WI38 (cell line): ENCODE measurements at regions not wholly inside any gene's neighbourhood (a gene's known extent, or its start where the extent isn't known, plus 50 kb on each side); places are given as distances from the start of the nearest gene placed in this dataset.

Source experiments
- H3K4me3 ChIP-seq: 2 replicates; pipeline ENCODE4 v1.5.1; 2011; ENCODE audit warnings: low read depth, mild to moderate bottlenecking, control low read depth, low read length
- CTCF ChIP-seq: IDR thresholded peaks from 2 replicates; pipeline ENCODE4 v1.5.1; 2012; ENCODE audit warnings: low read depth, mild to moderate bottlenecking, control low read depth, low read length

- TF ChIP-seq CTCF: no peak
- H3K4me3 ChIP-seq: no peak overlapping the region
These were observed 117.0 kb upstream of the TWIST2 start for GRCh38 chr2:238730881-238731280.

GRCh38 chr2:238731961-238732360 lies 115.9 kb upstream of the TWIST2 start:
- no peak for TF ChIP-seq CTCF
- H3K4me3 ChIP-seq: no peak overlapping the region

- no peak for TF ChIP-seq CTCF
- no peak overlapping the region for H3K4me3 ChIP-seq
These were observed 109.0 kb upstream of the TWIST2 start for GRCh38 chr2:238738917-238739316.

GRCh38 chr2:238739668-238740067 lies 108.2 kb upstream of the TWIST2 start:
- no peak overlapping the region for H3K4me3 ChIP-seq
- TF ChIP-seq CTCF: no peak

GRCh38 chr2:238741277-238741676 lies 106.6 kb upstream of the TWIST2 start:
- no peak overlapping the region for H3K4me3 ChIP-seq
- no peak for TF ChIP-seq CTCF

- H3K4me3 ChIP-seq: no peak overlapping the region
- TF ChIP-seq CTCF: no peak
These were observed 105.8 kb upstream of the TWIST2 start for GRCh38 chr2:238742066-238742465.

- no peak for TF ChIP-seq CTCF
- H3K4me3 ChIP-seq: no peak overlapping the region
These were observed 105.2 kb upstream of the TWIST2 start for GRCh38 chr2:238742664-238743063.
